ENCODE measurements at regions not wholly inside any gene's neighbourhood (a gene's known extent, or its start where the extent isn't known, plus 50 kb on each side); places are given as distances from the start of the nearest gene placed in this dataset.

- peak overlapping the region in 1 of 3 donors; percentile 26 for H3K9ac ChIP-seq (ENCODE audit: low read length in 3 of 3)
- TF ChIP-seq CTCF (IDR thresholded peaks at IDR 0.05; ENCODE audit: borderline replicate concordance, extremely low read depth, insufficient read depth): no peak
Observed at GRCh38 chr22:46050451-46050845, 73.5 kb upstream of the WNT7B start.

GRCh38 chr22:46050916-46051614 lies 74.1 kb upstream of the WNT7B start:
- intact Hi-C loops (cut with DNase I): no loop called here
- no peaks in the 10 kb centered on the region for H3K9me3 ChIP-seq (ENCODE audit: control insufficient read depth in 2 of 3, insufficient read depth in 1 of 3, low read length in 3 of 3)
- peak overlapping the region in 1 of 2 donors; percentile 99 for H3K27ac ChIP-seq (ENCODE audit: low read depth in 2 of 2, low read length in 2 of 2)
- DNase-seq (peak in 2 of 5 donors; percentile 33 to 74), FAIRE-seq (no peak)
- H3K4me3 ChIP-seq (ENCODE audit: low read length in 3 of 3): no peak overlapping the region
- peaks cover 0 to 36% (median 34%) of the 10 kb centered on the region in 3 donors for H3K4me1 ChIP-seq (ENCODE audit: control insufficient read depth in 2 of 3, insufficient read depth in 2 of 3, low read depth in 1 of 3, low read length in 3 of 3)
- H3K27me3 ChIP-seq (ENCODE audit: control insufficient read depth, insufficient read depth, low read length): no peaks in the 10 kb centered on the region
- H3K9ac ChIP-seq (ENCODE audit: low read length in 3 of 3): peak overlapping the region in 1 of 3 donors; percentile 34
- no peaks in the 10 kb centered on the region for H3K36me3 ChIP-seq (ENCODE audit: control insufficient read depth in 2 of 3, insufficient read depth in 3 of 3, low read length in 3 of 3)
- TF ChIP-seq CTCF (IDR thresholded peaks at IDR 0.05; ENCODE audit: borderline replicate concordance, extremely low read depth, insufficient read depth): no peak

More at GRCh38 chr22:46050451-46050845, 73.5 kb upstream of the WNT7B start:
- Histone ChIP-seq H3K4me3 (ENCODE audit: low read length in 3 of 3) (no peak overlapping the region), H3K9me3 (ENCODE audit: control insufficient read depth in 2 of 3, insufficient read depth in 1 of 3, low read length in 3 of 3) (no peaks in the 10 kb centered on the region), H3K27me3 (ENCODE audit: control insufficient read depth, insufficient read depth, low read length) (no peaks in the 10 kb centered on the region), H3K27ac (ENCODE audit: low read depth in 2 of 2, low read length in 2 of 2) (no peak overlapping the region), H3K36me3 (ENCODE audit: control insufficient read depth in 2 of 3, insufficient read depth in 3 of 3, low read length in 3 of 3) (no peaks in the 10 kb centered on the region), H3K4me1 (ENCODE audit: control insufficient read depth in 2 of 3, insufficient read depth in 2 of 3, low read depth in 1 of 3, low read length in 3 of 3) (peaks cover 0 to 37% (median 28%) of the 10 kb centered on the region in 3 donors)
- DNase-seq: peak in 1 of 5 donors; percentile 27
- FAIRE-seq: no peak
- intact Hi-C loops (cut with DNase I): no loop called here

- H3K27me3 ChIP-seq (ENCODE audit: control insufficient read depth, insufficient read depth, low read length): no peaks in the 10 kb centered on the region
- intact Hi-C loops (cut with DNase I): no loop called here
- no peak for FAIRE-seq
- H3K27ac ChIP-seq (ENCODE audit: low read depth in 2 of 2, low read length in 2 of 2): peak overlapping the region in 1 of 2 donors; percentile 99
- no peak overlapping the region for H3K4me3 ChIP-seq (ENCODE audit: low read length in 3 of 3)
- no peak for TF ChIP-seq CTCF (IDR thresholded peaks at IDR 0.05; ENCODE audit: borderline replicate concordance, extremely low read depth, insufficient read depth)
- peaks cover 0 to 40% (median 37%) of the 10 kb centered on the region in 3 donors for H3K4me1 ChIP-seq (ENCODE audit: control insufficient read depth in 2 of 3, insufficient read depth in 2 of 3, low read depth in 1 of 3, low read length in 3 of 3)
- DNase-seq: peak in 2 of 5 donors; percentile 29 to 48
- peak overlapping the region in 1 of 3 donors; percentile 34 for H3K9ac ChIP-seq (ENCODE audit: low read length in 3 of 3)
- no peaks in the 10 kb centered on the region for H3K36me3 ChIP-seq (ENCODE audit: control insufficient read depth in 2 of 3, insufficient read depth in 3 of 3, low read length in 3 of 3)
- H3K9me3 ChIP-seq (ENCODE audit: control insufficient read depth in 2 of 3, insufficient read depth in 1 of 3, low read length in 3 of 3): no peaks in the 10 kb centered on the region
Observed at GRCh38 chr22:46051646-46052045, 74.7 kb upstream of the WNT7B start.
